ENCODE measurements at regions not wholly inside any gene's neighbourhood (a gene's known extent, or its start where the extent isn't known, plus 50 kb on each side); places are given as distances from the start of the nearest gene placed in this dataset.

GRCh38 chr13:103218253-103218652 lies 152.0 kb upstream of the SLC10A2 start:
- TF ChIP-seq POLR2A (IDR thresholded peaks at IDR 0.05; ENCODE audit: low read depth, low read length) (no peak), TAF1 (IDR thresholded peaks at IDR 0.05; ENCODE audit: borderline replicate concordance, low read depth, low read length) (no peak)

Data from GM12892 (cell line).